IPS-15b (cell line): ENCODE measurements at regions not wholly inside any gene's neighbourhood (a gene's known extent, or its start where the extent isn't known, plus 50 kb on each side); places are given as distances from the start of the nearest gene placed in this dataset.

ENCODE experiments used
- H3K27me3 ChIP-seq: one replicate; pipeline ENCODE4 v1.6.1; 2013; ENCODE audit warnings: low read length; ENCODE audit not compliant: control insufficient read depth, insufficient read depth
- H3K36me3 ChIP-seq: one replicate; pipeline ENCODE4 v1.6.1; 2013; ENCODE audit warnings: low read length; ENCODE audit not compliant: control insufficient read depth, insufficient read depth
- H3K4me1 ChIP-seq: one replicate; pipeline ENCODE4 v1.6.1; 2013; ENCODE audit warnings: mild to moderate bottlenecking, low read length; ENCODE audit not compliant: control insufficient read depth, insufficient read depth
- H3K4me3 ChIP-seq: one replicate; pipeline ENCODE4 v1.5.1; 2013; ENCODE audit warnings: low read depth, low read length
- H3K9ac ChIP-seq: one replicate; pipeline ENCODE4 v1.6.1; 2013; ENCODE audit warnings: low read depth, mild to moderate bottlenecking, low read length
- H3K9me3 ChIP-seq: one replicate; pipeline ENCODE4 v1.6.1; 2013; ENCODE audit warnings: mild to moderate bottlenecking, low read length; ENCODE audit not compliant: control insufficient read depth, insufficient read depth

GRCh38 chr3:107979538-107979937, 111.3 kb downstream of the CD47 start:
- Histone ChIP-seq H3K4me3 (no peak overlapping the region), H3K9me3 (no peaks in the 10 kb centered on the region), H3K4me1 (no peaks in the 10 kb centered on the region), H3K9ac (no peak overlapping the region), H3K27me3 (no peaks in the 10 kb centered on the region), H3K36me3 (no peaks in the 10 kb centered on the region)

- Histone ChIP-seq H3K9ac (no peak overlapping the region), H3K36me3 (no peaks in the 10 kb centered on the region), H3K4me1 (no peaks in the 10 kb centered on the region)
Observed at GRCh38 chr3:107978131-107979055, 112.4 kb downstream of the CD47 start.

GRCh38 chr3:107977221-107978130, 113.4 kb downstream of the CD47 start:
- no peaks in the 10 kb centered on the region for H3K4me1 ChIP-seq
- no peak overlapping the region for H3K9ac ChIP-seq
- no peaks in the 10 kb centered on the region for H3K27me3 ChIP-seq
- H3K4me3 ChIP-seq: no peak overlapping the region
- H3K9me3 ChIP-seq: no peaks in the 10 kb centered on the region
- H3K36me3 ChIP-seq: no peaks in the 10 kb centered on the region

More at GRCh38 chr3:107978131-107979055, 112.4 kb downstream of the CD47 start:
- Histone ChIP-seq H3K9me3 (no peaks in the 10 kb centered on the region), H3K4me3 (no peak overlapping the region), H3K27me3 (no peaks in the 10 kb centered on the region)

- no peaks in the 10 kb centered on the region for H3K27me3 ChIP-seq
- H3K4me3 ChIP-seq: no peak overlapping the region
- H3K9ac ChIP-seq: no peak overlapping the region
- H3K9me3 ChIP-seq: no peaks in the 10 kb centered on the region
- H3K4me1 ChIP-seq: no peaks in the 10 kb centered on the region
- no peaks in the 10 kb centered on the region for H3K36me3 ChIP-seq
Observed at GRCh38 chr3:107976202-107976800, 114.5 kb downstream of the CD47 start.

GRCh38 chr3:107975529-107976201, 115.2 kb downstream of the CD47 start:
- Histone ChIP-seq H3K9me3 (no peaks in the 10 kb centered on the region), H3K36me3 (no peaks in the 10 kb centered on the region), H3K27me3 (no peaks in the 10 kb centered on the region), H3K4me3 (no peak overlapping the region), H3K4me1 (no peaks in the 10 kb centered on the region), H3K9ac (no peak overlapping the region)

GRCh38 chr3:107973961-107974360, 116.9 kb downstream of the CD47 start:
- H3K9me3 ChIP-seq: no peaks in the 10 kb centered on the region
- H3K4me3 ChIP-seq: no peak overlapping the region
- H3K4me1 ChIP-seq: no peaks in the 10 kb centered on the region
- no peaks in the 10 kb centered on the region for H3K27me3 ChIP-seq
- H3K9ac ChIP-seq: no peak overlapping the region
- no peaks in the 10 kb centered on the region for H3K36me3 ChIP-seq

GRCh38 chr3:107973152-107973551, 117.7 kb downstream of the CD47 start:
- Histone ChIP-seq H3K9me3 (no peaks in the 10 kb centered on the region), H3K4me3 (no peak overlapping the region), H3K27me3 (no peaks in the 10 kb centered on the region), H3K4me1 (no peaks in the 10 kb centered on the region), H3K36me3 (no peaks in the 10 kb centered on the region), H3K9ac (no peak overlapping the region)

GRCh38 chr3:107970993-107971580, 119.7 kb downstream of the CD47 start:
- H3K4me3 ChIP-seq: no peak overlapping the region
- H3K9me3 ChIP-seq: no peaks in the 10 kb centered on the region
- H3K36me3 ChIP-seq: no peaks in the 10 kb centered on the region
- H3K4me1 ChIP-seq: no peaks in the 10 kb centered on the region
- H3K9ac ChIP-seq: no peak overlapping the region
- no peaks in the 10 kb centered on the region for H3K27me3 ChIP-seq

- Histone ChIP-seq H3K36me3 (no peaks in the 10 kb centered on the region), H3K27me3 (no peaks in the 10 kb centered on the region), H3K4me3 (no peak overlapping the region), H3K4me1 (no peaks in the 10 kb centered on the region), H3K9ac (no peak overlapping the region), H3K9me3 (no peaks in the 10 kb centered on the region)
Observed at GRCh38 chr3:107969994-107970819, 120.6 kb downstream of the CD47 start.

- Histone ChIP-seq H3K4me1 (no peaks in the 10 kb centered on the region), H3K9me3 (no peaks in the 10 kb centered on the region), H3K9ac (no peak overlapping the region)
Observed at GRCh38 chr3:107969525-107969924, 121.3 kb downstream of the CD47 start.

More at GRCh38 chr3:107969525-107969924, 121.3 kb downstream of the CD47 start:
- H3K4me3 ChIP-seq: no peak overlapping the region
- H3K27me3 ChIP-seq: no peaks in the 10 kb centered on the region
- no peaks in the 10 kb centered on the region for H3K36me3 ChIP-seq
